ENCODE measurements at regions not wholly inside any gene's neighbourhood (a gene's known extent, or its start where the extent isn't known, plus 50 kb on each side); places are given as distances from the start of the nearest gene placed in this dataset.

GRCh38 chr5:66425842-66426241 is 170.4 kb upstream of the MAST4 start:
- peaks cover 3% of the 10 kb centered on the region for H3K9me3 Mint-ChIP-seq (ENCODE audit: unreplicated experiment)
- no peak for TF ChIP-seq CTCF (IDR thresholded peaks at IDR 0.05; ENCODE audit: partially characterized antibody, unreplicated experiment)
- DNase-seq, result no peak
- H3K4me1 Mint-ChIP-seq (ENCODE audit: low read depth, unreplicated experiment), result peaks cover 7% of the 10 kb centered on the region
- no peak overlapping the region for H3K27ac Mint-ChIP-seq (ENCODE audit: unreplicated experiment)
- H3K4me3 Mint-ChIP-seq (ENCODE audit: unreplicated experiment), result no peak overlapping the region
- H3K27me3 Mint-ChIP-seq (ENCODE audit: unreplicated experiment), result peaks cover 5% of the 10 kb centered on the region
- peaks cover 3% of the 10 kb centered on the region for H3K36me3 Mint-ChIP-seq (ENCODE audit: unreplicated experiment)

GRCh38 chr5:66426259-66427138 is 169.7 kb upstream of the MAST4 start:
- Mint-ChIP-seq H3K27me3 (ENCODE audit: unreplicated experiment) (peaks cover 5% of the 10 kb centered on the region), H3K4me1 (ENCODE audit: low read depth, unreplicated experiment) (peaks cover 7% of the 10 kb centered on the region), H3K9me3 (ENCODE audit: unreplicated experiment) (peaks cover 1% of the 10 kb centered on the region), H3K4me3 (ENCODE audit: unreplicated experiment) (no peak overlapping the region), H3K36me3 (ENCODE audit: unreplicated experiment) (no peaks in the 10 kb centered on the region), H3K27ac (ENCODE audit: unreplicated experiment) (peak overlapping the region; percentile 24)
- no peak for TF ChIP-seq CTCF (IDR thresholded peaks at IDR 0.05; ENCODE audit: partially characterized antibody, unreplicated experiment)
- DNase-seq, result no peak

GRCh38 chr5:66427139-66427442 is 169.1 kb upstream of the MAST4 start:
- peaks cover 7% of the 10 kb centered on the region for H3K4me1 Mint-ChIP-seq (ENCODE audit: low read depth, unreplicated experiment)
- peaks cover 1% of the 10 kb centered on the region for H3K9me3 Mint-ChIP-seq (ENCODE audit: unreplicated experiment)
- peaks cover 5% of the 10 kb centered on the region for H3K27me3 Mint-ChIP-seq (ENCODE audit: unreplicated experiment)
- H3K27ac Mint-ChIP-seq (ENCODE audit: unreplicated experiment), result peak overlapping the region; percentile 24
- H3K4me3 Mint-ChIP-seq (ENCODE audit: unreplicated experiment), result no peak overlapping the region
- H3K36me3 Mint-ChIP-seq (ENCODE audit: unreplicated experiment), result no peaks in the 10 kb centered on the region
- no peak for DNase-seq
- TF ChIP-seq CTCF (IDR thresholded peaks at IDR 0.05; ENCODE audit: partially characterized antibody, unreplicated experiment), result no peak

- Mint-ChIP-seq H3K4me1 (ENCODE audit: low read depth, unreplicated experiment) (no peaks in the 10 kb centered on the region), H3K27ac (ENCODE audit: unreplicated experiment) (no peak overlapping the region), H3K9me3 (ENCODE audit: unreplicated experiment) (no peaks in the 10 kb centered on the region), H3K27me3 (ENCODE audit: unreplicated experiment) (no peaks in the 10 kb centered on the region), H3K4me3 (ENCODE audit: unreplicated experiment) (no peak overlapping the region), H3K36me3 (ENCODE audit: unreplicated experiment) (no peaks in the 10 kb centered on the region)
- TF ChIP-seq CTCF (IDR thresholded peaks at IDR 0.05; ENCODE audit: partially characterized antibody, unreplicated experiment), result no peak
- DNase-seq, result no peak
These were observed 159.5 kb upstream of the MAST4 start for GRCh38 chr5:66436721-66437120.

- no peaks in the 10 kb centered on the region for H3K36me3 Mint-ChIP-seq (ENCODE audit: unreplicated experiment)
- no peaks in the 10 kb centered on the region for H3K27me3 Mint-ChIP-seq (ENCODE audit: unreplicated experiment)
- H3K27ac Mint-ChIP-seq (ENCODE audit: unreplicated experiment), result no peak overlapping the region
- no peak overlapping the region for H3K4me3 Mint-ChIP-seq (ENCODE audit: unreplicated experiment)
- no peak for DNase-seq
- TF ChIP-seq CTCF (IDR thresholded peaks at IDR 0.05; ENCODE audit: partially characterized antibody, unreplicated experiment), result no peak
- no peaks in the 10 kb centered on the region for H3K4me1 Mint-ChIP-seq (ENCODE audit: low read depth, unreplicated experiment)
- no peaks in the 10 kb centered on the region for H3K9me3 Mint-ChIP-seq (ENCODE audit: unreplicated experiment)
These were observed 158.1 kb upstream of the MAST4 start for GRCh38 chr5:66438087-66438486.

All from glutamatergic neuron (in vitro differentiated cells).